Ureter (tissue), 1 donor: ENCODE measurements at regions not wholly inside any gene's neighbourhood (a gene's known extent, or its start where the extent isn't known, plus 50 kb on each side); places are given as distances from the start of the nearest gene placed in this dataset.

Experiments
- DNase-seq: peaks from one replicate; pipeline ENCODE4 v3.0.0-alpha.2; 2020; ENCODE audit warnings: low spot score
- donor health status: DM: yes; HTN: yes; CAD: no.

GRCh38 chr1:221363039-221363438, 378.9 kb downstream of the DUSP10 start:
- no peak for DNase-seq

GRCh38 chr1:221366495-221367110, 375.3 kb downstream of the DUSP10 start:
- DNase-seq, result no peak

DNA sequence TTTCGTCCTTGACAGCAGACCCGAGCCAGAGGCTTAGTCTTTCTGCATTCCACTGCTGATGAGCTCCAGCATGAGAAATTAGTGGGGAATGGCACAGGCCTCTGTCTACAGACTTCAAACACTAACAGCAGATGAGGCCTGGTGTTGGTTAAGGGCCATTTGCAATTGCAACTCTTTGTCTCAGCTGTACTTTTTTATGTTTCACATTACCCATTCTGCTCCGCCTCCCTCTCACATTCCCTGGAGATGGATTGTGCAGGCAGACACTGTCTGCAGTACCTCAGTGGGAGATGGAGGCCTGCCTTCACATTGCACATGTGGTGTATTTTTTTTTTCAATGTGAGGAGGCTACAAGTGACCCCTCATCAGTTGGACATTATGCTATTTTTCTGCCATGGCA, 370.2 kb downstream of the DUSP10 start:
- no peak for DNase-seq

DNA sequence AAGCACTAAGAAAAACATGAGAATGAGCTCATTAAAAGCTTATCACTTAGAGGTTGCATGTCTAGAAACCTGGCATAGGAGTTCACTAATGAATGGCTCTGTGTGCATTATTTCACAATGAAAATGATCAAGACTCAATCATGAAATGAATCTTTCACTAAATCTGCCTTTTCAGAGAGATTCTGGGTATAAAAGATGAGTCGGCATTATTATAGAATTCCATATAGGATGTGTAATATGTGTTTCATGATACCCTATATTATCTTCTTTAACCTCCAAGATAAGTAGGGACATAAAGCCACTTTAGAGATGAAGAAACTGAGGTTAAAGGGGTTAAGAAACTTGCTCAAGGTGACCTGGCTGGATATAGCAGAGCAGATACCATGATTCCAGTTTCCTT, 368.1 kb downstream of the DUSP10 start:
- DNase-seq, result no peak

- no peak for DNase-seq
Observed at GRCh38 chr1:221376286-221376685, 365.6 kb downstream of the DUSP10 start.

- no peak for DNase-seq
Observed at GRCh38 chr1:221381910-221382623, 359.8 kb downstream of the DUSP10 start.

GRCh38 chr1:221392453-221392852, 349.4 kb downstream of the DUSP10 start:
- no peak for DNase-seq

DNA sequence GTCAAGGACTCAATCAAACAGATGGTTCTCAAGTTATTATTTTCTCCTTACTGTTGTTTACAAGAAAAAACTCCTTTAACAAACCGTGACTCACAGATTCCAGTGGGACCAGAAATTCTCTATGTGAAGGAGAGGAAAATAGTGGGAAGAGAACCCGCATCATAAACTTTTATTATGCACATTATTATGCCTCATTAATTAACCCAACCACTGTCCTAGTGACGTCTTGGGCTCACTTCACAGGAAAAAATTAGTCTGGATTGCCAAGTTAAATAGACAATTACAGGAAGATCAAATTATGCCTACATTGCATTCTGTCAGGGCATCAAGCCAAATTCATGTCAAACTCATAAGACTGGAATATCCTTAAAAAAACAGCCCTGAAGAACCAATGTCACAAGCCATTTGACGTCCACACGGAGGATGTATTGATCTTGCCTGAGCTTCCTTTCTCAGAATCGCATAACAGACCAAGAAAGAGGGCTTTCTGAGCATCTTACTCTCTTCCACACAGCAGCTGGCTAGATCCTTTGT, 347.8 kb downstream of the DUSP10 start:
- no peak for DNase-seq

DNA sequence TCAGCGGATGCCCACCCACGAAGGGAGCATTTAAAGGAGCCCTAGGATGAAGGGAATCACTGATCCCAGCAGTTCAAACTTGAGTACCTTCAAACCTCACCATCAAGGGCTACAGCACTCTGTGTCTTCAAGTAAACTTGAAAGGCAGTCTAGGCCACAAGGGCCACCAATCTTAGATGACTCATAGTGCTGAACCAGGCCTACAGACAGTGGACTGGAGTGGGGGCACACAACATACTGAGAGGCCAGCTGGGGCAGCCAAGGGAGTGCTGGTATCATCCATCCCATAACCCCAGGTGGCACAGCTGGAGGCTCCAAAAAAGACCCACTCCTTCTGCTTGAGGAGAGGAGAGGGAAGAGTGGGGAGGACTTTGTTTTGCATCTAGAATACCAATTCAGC, 345.4 kb downstream of the DUSP10 start:
- no peak for DNase-seq

DNA sequence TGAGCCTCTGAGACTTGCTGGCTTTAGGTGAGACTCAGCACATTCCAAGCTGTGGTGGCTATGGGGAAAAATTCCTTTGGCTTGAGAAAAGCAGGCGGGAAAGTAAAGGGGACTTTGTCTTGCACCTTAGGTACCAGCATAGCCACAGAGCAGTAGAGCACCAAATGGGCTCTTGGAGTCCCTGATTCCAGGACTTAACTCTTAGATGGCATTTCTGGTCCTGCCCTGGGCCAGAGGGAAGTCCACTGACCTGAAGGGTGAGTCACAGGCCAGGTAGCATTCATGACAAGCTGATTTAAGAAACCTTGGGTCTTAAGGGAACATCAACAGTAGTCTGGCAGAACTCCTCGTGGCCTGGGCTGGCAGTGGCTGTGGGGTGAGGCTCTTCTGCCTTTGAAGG, 344.7 kb downstream of the DUSP10 start:
- no peak for DNase-seq

DNA sequence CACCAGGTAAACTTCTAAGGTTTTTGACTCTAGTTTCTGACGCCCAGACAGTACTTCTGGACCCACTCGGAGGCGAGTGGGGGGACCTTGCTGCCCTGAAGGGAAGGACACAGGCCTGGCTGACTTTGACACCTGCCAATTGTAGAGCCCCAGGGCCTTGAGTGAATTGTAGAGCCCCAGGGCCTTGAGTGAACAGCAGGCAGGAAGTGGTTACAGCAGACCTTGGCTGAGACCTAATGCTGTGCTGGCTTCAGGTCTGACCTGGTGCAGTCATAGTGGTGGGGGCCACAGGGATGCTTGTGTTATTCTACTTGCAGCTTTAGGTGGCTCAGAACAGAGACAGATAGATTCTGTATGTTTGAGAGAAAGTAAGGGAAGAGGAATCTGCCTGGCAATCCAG, 344.3 kb downstream of the DUSP10 start:
- no peak for DNase-seq

DNA sequence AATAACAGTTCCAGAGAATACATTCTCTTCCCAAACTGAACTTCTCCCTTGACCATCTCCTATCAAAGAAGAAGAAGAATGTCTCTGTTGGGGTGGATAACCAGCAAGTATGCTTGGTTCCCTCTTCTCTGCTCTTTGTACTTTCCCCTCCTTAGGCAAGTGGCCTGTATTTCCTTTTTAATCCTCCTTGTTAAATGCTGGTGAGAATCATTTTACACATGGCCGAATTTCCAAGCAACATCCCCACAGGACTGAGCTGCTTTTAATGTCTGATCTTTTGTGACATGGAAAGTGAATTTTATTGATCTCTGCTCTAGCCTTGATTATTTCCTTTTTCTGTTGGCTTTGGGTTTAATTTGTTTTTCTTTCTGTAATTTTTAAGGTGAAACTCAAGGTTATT, 336.7 kb downstream of the DUSP10 start:
- no peak for DNase-seq

DNA sequence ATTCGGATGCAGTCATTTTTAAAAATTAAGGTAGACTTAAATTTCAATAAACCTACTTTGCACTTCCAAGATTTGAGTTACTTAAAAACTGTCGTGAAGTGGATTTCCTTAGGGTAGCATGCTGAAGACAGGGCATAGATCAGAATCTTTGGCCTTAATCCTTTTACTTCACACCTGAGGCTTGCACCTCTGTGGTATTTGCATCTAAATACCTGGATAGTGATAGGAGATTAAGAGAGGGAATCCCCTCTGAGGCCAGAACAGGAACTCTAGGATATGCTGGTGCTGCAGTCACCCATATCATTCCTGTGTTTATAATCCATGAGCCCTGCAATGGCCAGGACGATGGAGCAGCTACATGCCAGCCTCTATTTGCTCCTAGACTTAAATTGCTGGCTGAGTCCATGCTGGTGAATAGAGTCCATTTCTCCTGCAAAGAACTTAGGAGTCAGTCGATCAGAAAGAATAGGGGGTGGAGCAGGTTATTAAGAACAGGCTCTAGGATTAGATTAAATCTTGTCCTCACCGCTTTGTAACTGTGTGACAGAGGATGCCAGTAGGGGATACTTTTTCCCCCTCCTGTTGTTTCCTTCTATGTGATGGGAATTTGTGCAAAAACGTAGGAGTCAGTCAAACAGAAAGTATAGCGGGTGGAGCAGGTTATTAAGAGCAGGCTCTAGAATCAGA, 333.6 kb downstream of the DUSP10 start:
- DNase-seq, result no peak

- no peak for DNase-seq
Observed at GRCh38 chr1:221411283-221411682, 330.6 kb downstream of the DUSP10 start.

DNA sequence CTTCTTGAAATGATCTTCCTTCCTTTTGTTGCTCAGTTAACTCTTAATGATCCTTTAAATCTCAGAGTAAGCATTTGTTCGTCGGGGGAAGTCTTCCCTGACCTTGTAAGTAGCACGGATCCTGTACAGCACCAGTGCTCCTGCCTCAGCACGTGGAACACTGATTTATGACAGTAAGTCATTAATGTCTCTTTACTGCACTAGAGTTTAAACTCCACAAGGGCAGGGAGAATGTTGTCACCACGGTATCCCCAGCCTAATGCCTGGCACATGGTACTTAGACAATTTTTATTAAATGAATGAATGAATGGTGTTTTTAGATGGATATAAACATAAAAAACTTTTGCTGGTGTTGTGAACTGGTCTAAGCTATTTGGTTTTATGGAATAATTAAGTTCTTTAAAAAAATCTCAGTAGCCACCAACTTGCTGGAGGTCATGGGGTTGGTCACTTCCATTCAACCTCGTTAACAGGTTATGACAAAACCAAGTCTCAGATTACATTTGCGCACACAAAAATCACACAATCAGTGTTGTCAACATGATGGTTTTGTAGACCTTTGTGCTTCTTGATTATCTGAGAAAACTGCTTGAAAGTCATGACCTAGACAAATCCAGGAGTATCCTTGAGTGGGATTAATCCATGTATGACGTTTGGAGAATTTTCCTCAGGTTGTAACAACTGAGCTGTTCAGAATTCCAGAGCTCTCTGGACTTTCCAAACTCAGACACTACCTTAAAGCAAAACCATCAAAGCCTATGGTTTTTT, 326.9 kb downstream of the DUSP10 start:
- DNase-seq, result no peak

GRCh38 chr1:221415651-221416050, 326.2 kb downstream of the DUSP10 start:
- no peak for DNase-seq

GRCh38 chr1:221416142-221416541, 325.7 kb downstream of the DUSP10 start:
- no peak for DNase-seq

DNA sequence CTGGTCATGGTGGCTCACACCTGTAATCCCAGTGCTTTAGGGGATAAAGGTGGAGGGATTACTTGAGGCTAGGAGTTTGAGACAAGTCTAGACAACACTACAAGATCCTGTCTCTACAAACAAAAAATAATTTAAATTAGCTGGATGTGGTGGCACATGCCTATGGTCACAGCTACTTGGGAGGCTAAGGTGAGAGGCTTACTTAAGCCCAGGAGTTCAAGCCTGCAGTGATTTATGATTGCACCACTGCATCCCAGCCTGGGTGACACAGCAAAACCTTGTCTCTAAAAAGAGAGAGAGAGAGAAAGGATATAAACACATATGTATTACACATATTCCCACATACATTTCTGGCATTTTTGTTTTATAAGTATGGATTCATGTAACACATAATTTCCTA, 325.2 kb downstream of the DUSP10 start:
- DNase-seq, result no peak

DNA sequence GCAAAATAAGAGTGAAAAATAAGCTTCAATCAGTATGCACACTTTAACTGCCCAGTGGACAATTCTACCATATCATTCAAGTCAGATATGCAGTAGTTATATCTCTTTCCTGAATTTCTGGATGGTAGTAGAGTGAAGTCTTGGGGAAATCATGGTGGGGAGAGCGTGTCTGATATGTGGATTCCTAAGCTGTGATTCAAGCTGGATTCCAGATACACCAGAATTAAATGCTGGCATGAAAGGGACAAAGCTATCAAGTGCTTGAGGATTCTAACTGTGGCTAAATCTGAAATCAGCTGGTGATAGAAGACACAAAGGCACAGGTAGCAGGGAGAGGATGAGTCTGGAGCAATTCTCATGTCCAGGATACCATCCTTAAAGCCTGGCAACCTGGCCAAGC, 323.5 kb downstream of the DUSP10 start:
- DNase-seq, result no peak

DNA sequence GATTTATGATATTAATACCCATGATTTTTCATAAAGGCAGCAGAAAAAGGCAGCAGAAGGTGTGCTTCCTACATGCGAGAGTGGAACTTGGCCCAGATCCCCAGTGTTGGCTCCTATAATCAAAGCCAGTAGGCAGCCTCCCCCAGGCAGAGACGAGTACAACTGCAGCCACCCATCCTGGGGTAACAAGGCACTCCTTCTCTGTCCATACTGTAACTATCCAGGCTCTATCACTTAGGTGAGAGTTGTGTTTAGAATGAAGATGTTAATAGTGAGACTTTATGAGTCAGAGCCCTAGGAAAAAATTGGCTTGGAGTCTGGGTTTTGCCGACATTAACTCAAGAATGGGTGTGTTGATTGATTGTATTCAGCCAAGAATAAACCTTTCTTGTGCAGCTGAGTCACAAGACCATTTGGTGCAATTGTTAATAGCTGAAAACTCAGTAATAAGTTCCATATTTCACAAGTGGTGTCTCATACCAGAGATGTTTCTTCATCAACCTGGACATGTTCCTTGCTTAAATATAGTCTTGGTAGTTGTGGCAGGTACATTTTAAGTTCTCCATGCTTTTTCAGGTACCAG, 322.3 kb downstream of the DUSP10 start:
- DNase-seq, result no peak

- DNase-seq, result no peak
Observed at GRCh38 chr1:221429264-221429663, 312.6 kb downstream of the DUSP10 start.
